T-helper 17 cell (primary cell): ENCODE measurements at regions not wholly inside any gene's neighbourhood (a gene's known extent, or its start where the extent isn't known, plus 50 kb on each side); places are given as distances from the start of the nearest gene placed in this dataset.
A peak's percentile ranks its signal among the peaks of the same experiment; 100 is the strongest.
"Not testable (repeated sequence)": the region's sequence is repeated elsewhere in the genome, so short reads cannot be mapped to it uniquely, and the experiment has no call there.

Experiments used
- ATAC-seq: fragments of 150-1000 bp; cut with Tn5 transposase; 2 replicates; pipeline ENCODE4 v1.10.0; 2021; ENCODE audit warnings: mild to moderate bottlenecking, moderate library complexity
- DNase-seq, 3 donors: peaks; one replicate each; pipeline versions ENCODE4 v3.0.0 to v3.0.0-alpha.2; 2020 to 2021
- H3K9me3 ChIP-seq: one replicate; pipeline ENCODE4 v1.7.0; 2013; ENCODE audit warnings: low read length, mild to moderate bottlenecking; ENCODE audit not compliant: control insufficient read depth, poor library complexity, severe bottlenecking
- H3K27ac Mint-ChIP-seq: one replicate; pipeline ENCODE4 v1.8.0; 2022; ENCODE audit warnings: mild to moderate bottlenecking, moderate library complexity, mixed read lengths
- H3K27me3 Mint-ChIP-seq: one replicate; pipeline ENCODE4 v1.8.0; 2022; ENCODE audit warnings: mixed read lengths
- H3K36me3 Mint-ChIP-seq: one replicate; pipeline ENCODE4 v1.8.0; 2022; ENCODE audit warnings: low read depth, mixed read lengths
- H3K4me1 Mint-ChIP-seq: one replicate; pipeline ENCODE4 v1.8.0; 2022; ENCODE audit warnings: mild to moderate bottlenecking, mixed read lengths
- H3K4me3 Mint-ChIP-seq: one replicate; pipeline ENCODE4 v1.8.0; 2022; ENCODE audit warnings: mild to moderate bottlenecking, moderate library complexity, mixed read lengths

DNA sequence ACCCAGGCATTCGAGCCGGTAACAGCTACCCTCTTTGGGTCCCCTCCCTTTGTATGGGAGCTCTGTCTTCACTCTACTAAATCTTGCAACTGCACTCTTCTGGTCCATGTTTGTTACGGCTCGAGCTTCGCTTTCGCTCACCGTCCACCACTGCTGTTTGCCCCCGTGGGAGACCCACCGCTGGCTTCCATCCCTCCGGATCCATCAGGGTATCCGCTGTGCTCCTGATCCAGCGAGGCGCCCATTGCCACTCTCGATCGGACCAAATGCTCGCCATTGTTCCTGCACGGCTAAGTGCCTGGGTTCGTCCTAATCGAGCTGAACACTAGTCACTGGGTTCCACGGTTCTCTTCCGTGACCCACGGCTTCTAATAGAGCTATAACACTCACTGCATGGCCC is 416.3 kb downstream of the TMEM121 start:
- not testable (repeated sequence) for H3K4me1 Mint-ChIP-seq, H3K4me3 Mint-ChIP-seq, H3K27ac Mint-ChIP-seq, H3K9me3 ChIP-seq, ATAC-seq, H3K36me3 Mint-ChIP-seq, DNase-seq
- H3K27me3 Mint-ChIP-seq, result peaks cover 17% of the 10 kb centered on the region

DNA sequence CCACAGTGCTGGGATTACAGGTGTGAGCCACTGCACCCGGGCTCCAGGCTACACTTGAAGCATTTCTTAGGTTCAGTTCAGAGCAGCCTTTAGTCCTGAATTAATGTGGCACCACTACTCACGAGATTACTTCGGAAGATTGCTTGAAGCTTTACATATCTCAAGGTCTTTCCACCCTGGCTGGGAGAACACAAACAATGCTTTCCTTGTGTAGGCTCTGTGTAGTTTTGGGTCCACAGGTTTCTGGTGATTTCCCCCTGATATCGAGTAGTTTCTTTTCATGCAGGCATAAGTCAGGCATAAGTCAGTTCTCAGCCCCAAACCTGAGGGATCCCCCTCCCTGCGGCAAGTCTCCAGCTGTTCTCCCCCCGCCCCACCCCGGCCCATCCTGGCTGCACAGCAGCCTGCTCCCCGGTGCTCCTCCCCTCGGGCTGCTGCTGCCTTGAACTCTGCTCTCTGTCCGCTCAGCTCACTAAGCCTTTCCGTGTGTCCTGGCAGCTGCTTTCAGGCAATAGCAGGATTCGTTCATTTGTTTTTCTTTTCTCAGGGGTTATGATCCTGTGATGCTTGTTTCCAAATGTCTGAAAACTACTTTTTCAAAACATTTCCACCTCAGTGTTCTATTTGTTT is 417.7 kb downstream of the TMEM121 start:
- peaks cover 8% of the 10 kb centered on the region for H3K4me1 Mint-ChIP-seq
- H3K36me3 Mint-ChIP-seq, result peaks cover 4% of the 10 kb centered on the region

DNA sequence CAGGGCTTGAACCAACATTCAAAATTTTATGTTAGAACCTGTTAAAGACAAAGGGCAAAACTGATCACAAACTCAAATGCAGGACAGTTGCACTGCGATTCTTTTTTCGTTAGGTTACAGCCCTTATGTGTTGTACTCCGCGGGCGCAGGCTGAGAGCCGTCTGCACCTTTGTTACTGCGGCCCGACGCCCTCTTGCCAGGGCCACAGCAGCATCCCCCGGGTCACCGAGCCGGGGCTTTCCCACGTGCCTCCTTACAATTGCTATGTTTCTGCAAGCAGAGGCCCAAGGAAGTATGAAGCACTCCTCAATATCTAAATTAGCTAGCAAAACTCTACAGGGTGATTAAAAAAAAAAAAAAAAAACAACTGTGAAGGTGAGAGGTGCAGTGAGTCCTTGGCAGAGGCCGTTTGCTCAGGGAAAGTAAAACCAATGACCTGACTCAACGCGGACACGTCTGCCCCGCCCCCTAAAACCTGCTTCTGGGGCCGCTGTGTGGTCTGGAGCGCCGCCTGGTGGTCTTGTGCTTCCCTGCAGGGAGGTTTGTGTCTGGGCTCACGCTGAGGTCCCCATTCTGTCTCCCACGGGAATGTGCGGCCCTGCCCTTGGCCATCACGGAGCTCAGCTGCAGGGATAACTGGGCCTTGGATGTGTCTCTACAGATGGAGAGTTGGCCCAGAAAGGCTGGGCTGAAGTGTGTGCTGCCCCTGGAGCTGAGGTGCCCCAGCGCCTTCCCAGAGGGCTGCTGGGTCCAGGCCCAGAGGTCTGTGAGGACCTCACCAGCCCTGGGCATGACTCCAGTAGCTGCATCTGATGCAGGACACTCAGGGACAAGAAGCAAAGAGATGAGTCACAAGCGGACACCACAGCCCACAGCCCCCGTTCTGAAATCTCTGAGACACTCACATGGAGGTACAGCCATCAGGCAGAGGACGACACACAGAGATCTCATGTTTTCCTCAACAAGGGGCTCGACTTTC is 418.5 kb downstream of the TMEM121 start:
- H3K27me3 Mint-ChIP-seq, result peaks cover 31% of the 10 kb centered on the region

More for the DNA sequence above, 417.7 kb downstream of the TMEM121 start:
- no peak overlapping the region for H3K4me3 Mint-ChIP-seq
- peaks cover 26% of the 10 kb centered on the region for H3K27me3 Mint-ChIP-seq
- ATAC-seq (no peak), DNase-seq (no peak)
- no peaks in the 10 kb centered on the region for H3K9me3 ChIP-seq
- no peak overlapping the region for H3K27ac Mint-ChIP-seq

DNA sequence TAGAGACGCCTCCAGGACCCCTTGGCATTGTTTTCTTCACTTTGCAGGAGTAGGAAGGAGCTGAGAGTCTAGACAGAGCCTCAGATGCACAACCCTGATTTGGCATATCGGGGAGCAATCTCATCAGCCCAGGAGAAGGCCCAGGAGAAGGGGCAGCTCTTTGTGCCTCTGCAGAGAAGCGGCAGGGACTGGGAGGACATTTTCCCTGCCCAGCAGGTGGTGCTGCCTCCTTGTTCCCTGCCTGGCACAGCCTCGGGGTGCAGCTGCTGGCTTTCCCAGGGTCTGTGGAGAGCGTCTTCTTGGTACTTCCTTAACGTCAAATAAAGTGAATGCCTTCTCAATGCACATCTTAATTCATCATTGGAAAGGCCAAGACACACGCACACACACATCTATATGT is 419.5 kb downstream of the TMEM121 start:
- DNase-seq (no peak), ATAC-seq (no peak)
- Mint-ChIP-seq H3K27me3 (peaks cover 33% of the 10 kb centered on the region), H3K36me3 (peaks cover 5% of the 10 kb centered on the region), H3K4me3 (no peak overlapping the region), H3K27ac (no peak overlapping the region), H3K4me1 (peaks cover 7% of the 10 kb centered on the region)
- H3K9me3 ChIP-seq, result no peaks in the 10 kb centered on the region

More for the DNA sequence above, 418.5 kb downstream of the TMEM121 start:
- peak overlapping the region; percentile 39 for H3K4me3 Mint-ChIP-seq
- H3K9me3 ChIP-seq, result no peaks in the 10 kb centered on the region
- no peak overlapping the region for H3K27ac Mint-ChIP-seq
- peaks cover 9% of the 10 kb centered on the region for H3K4me1 Mint-ChIP-seq
- ATAC-seq (peak; percentile 81), DNase-seq (peak; percentile 46 to 58 (median 55))
- H3K36me3 Mint-ChIP-seq, result peaks cover 5% of the 10 kb centered on the region

DNA sequence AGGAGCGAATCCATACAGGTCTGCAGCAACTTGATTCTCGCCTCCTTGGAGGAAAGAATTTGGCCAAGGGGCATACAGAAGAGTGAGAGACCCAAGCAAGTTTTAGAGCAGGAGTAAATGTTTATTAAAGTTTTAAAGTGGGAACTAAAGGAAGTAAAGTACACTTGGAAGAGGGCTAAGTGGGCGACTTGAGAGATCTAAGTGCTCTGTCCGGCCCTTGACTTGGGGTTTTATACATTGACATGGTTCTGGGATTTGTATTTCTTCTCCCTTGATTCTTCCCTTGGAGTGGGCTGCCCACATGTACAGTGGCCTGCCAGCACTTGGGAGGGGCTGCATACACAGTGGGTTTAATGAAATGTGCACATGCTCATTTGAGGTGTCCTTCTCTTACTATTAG is 421.2 kb downstream of the TMEM121 start:
- peaks cover 9% of the 10 kb centered on the region for H3K4me1 Mint-ChIP-seq

DNA sequence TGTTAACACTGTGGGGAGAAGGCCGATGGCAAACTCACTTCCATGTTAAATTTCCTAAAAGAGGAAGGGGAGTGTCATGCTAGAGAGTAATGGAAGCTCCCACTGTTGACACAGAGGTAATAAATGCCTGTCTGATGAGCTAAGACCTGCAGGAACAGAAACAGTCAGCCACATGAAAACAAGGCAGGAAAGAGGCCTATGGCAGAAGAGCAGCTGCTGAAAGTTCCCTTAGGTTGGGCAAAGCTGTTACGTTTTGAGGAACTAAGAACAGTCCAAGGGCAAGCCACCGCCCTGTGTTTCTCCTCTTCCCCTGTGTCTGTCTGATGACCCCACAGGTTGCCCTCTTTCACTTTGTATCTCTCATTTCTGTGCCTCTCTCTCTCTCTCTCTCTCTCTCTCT is 422.6 kb downstream of the TMEM121 start:
- H3K27me3 Mint-ChIP-seq, result peaks cover 48% of the 10 kb centered on the region
- not testable (repeated sequence) for H3K4me1 Mint-ChIP-seq, DNase-seq, H3K4me3 Mint-ChIP-seq, ATAC-seq, H3K27ac Mint-ChIP-seq, H3K36me3 Mint-ChIP-seq, H3K9me3 ChIP-seq

More for the DNA sequence above, 421.2 kb downstream of the TMEM121 start:
- H3K9me3 ChIP-seq, result no peaks in the 10 kb centered on the region
- H3K27me3 Mint-ChIP-seq, result peaks cover 38% of the 10 kb centered on the region
- H3K27ac Mint-ChIP-seq, result no peak overlapping the region
- H3K4me3 Mint-ChIP-seq, result no peak overlapping the region
- ATAC-seq (no peak), DNase-seq (no peak)
- peaks cover 5% of the 10 kb centered on the region for H3K36me3 Mint-ChIP-seq

DNA sequence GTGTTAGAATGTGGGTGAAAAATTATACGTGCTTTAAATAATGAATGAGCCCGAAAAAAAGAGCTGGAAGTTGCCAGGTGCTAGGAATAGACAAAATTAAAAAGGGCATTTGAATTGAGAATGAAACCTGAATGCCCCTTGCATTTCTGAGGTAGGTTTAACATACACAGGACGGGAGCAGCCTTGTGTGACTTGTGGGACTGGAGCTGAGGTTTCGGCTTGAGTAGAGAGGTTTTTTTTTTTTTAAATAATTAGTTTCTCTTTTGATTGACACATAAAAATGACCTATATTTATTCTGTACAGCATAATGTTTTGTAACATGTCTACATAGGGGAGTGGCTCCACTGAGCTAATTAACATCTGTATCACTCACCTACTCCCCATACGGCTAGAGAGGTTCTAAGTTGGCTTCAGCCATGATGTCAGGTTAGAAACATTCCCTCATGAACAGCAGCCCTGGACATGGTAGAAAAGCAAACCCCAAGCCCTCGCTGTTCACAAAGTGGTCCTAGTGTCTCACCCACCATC is 424.0 kb downstream of the TMEM121 start:
- not testable (repeated sequence) for ATAC-seq, H3K4me3 Mint-ChIP-seq, H3K4me1 Mint-ChIP-seq, H3K9me3 ChIP-seq, H3K36me3 Mint-ChIP-seq, H3K27ac Mint-ChIP-seq, DNase-seq
- H3K27me3 Mint-ChIP-seq, result peaks cover 41% of the 10 kb centered on the region

DNA sequence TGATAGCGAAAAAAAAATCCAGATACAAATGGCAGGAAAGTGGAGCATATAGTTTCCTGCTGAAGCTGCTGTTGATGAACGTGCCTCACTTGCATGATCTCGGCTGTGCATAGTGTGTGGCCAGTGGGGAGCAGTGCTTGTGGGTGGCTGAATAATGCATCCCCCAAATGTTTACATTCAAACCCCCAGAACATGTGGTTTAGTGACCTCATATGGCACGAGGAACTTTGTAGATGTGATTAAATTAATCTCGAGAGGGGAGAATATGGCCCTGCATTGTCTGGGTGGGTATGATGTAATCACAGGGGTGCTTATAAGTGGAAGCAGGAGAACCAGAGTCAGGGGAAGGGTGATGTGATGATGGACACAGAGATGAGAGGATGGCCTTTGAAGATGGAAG is 425.0 kb downstream of the TMEM121 start:
- Mint-ChIP-seq H3K27me3 (peaks cover 36% of the 10 kb centered on the region), H3K4me3 (no peak overlapping the region), H3K27ac (no peak overlapping the region), H3K36me3 (peaks cover 5% of the 10 kb centered on the region), H3K4me1 (peaks cover 5% of the 10 kb centered on the region)
- DNase-seq (no peak), ATAC-seq (no peak)
- H3K9me3 ChIP-seq, result no peaks in the 10 kb centered on the region

DNA sequence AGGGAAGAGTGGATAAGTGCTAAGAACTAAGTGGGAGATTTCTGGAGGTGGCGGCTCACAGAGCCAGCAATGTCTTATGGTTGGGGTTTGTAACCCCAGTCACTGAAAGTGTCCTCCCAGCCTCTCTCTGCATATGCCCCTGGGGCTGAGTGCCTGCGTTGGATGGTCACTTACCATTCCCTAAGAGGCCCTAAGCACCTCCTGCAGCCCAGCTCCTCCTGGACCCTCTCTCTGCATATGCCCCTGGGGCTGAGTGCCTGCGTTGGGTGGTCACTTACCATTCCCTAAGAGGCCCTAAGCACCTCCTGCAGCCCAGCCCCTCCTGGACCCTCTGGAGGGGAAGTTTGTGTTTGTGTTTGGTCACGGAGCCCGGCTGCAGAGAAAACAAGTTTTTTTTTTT is 425.8 kb downstream of the TMEM121 start:
- Mint-ChIP-seq H3K27me3 (peaks cover 36% of the 10 kb centered on the region), H3K4me1 (peaks cover 5% of the 10 kb centered on the region), H3K27ac (no peak overlapping the region), H3K4me3 (peak overlapping the region; percentile 37), H3K36me3 (peaks cover 5% of the 10 kb centered on the region)
- DNase-seq (no peak), ATAC-seq (no peak)
- H3K9me3 ChIP-seq, result no peaks in the 10 kb centered on the region

DNA sequence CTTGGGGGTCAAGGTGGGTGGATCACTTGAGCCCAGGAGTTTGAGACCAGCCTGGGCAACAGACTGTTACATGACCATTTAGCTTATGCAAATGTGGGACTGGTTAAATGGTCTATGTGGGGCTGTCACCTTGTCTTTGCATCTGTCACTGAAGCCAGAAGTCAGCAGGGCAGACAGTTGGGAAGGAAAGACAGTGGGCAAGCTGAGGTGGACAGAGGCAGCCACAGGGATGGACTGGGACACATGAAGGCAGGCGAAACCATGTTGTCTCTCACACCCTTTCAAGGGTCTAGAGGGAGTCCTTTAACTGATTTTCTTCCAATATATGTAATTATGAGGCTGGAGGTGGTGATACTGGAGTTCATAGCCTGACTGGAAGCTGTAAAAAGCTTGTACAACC is 426.4 kb downstream of the TMEM121 start:
- no peak for DNase-seq
- no peak for ATAC-seq
- no peaks in the 10 kb centered on the region for H3K9me3 ChIP-seq
- Mint-ChIP-seq H3K27me3 (peaks cover 36% of the 10 kb centered on the region), H3K27ac (no peak overlapping the region), H3K4me3 (no peak overlapping the region), H3K36me3 (peaks cover 5% of the 10 kb centered on the region), H3K4me1 (peaks cover 5% of the 10 kb centered on the region)

DNA sequence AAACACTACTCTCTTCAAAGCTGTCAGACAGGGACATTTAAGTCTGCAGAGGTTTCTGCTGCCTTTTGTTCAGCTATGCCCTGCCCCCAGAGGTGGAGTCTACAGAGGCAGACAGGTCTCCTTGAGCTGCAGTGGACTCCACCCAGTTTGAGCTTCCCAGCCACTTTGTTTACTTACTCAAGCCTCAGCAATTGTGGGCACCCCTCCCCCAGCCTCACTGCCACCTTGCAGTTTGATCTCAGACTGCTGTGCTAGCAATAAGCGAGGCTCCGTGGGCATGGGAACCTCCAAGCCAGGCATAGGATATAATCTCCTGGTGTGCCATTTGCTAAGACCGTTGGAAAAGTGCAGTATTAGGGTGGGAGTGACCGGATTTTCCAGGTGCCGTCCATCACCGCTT is 435.2 kb downstream of the TMEM121 start:
- H3K27me3 Mint-ChIP-seq, result peaks cover 20% of the 10 kb centered on the region
- not testable (repeated sequence) for H3K4me1 Mint-ChIP-seq, ATAC-seq, H3K9me3 ChIP-seq, H3K27ac Mint-ChIP-seq, H3K36me3 Mint-ChIP-seq, H3K4me3 Mint-ChIP-seq, DNase-seq

DNA sequence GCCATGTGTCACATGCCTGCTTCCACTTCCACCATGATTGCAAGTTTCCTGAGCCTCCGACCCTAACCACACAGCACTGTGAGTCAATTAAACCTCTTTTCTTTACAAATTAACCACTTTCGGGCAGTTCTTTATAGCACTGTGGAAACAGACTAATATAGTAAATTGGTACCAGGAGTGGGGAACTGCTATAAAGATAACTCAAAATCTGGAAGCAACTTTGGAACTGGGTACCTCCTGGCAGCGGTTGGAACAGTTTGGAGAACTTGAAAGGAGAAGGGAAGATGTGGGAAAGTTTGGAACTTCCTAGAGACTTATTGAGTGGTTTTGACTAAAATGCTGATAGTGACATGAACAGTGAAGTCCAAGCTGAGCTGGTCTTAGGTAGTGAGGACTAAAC is 436.1 kb downstream of the TMEM121 start:
- H3K27me3 Mint-ChIP-seq, result peaks cover 26% of the 10 kb centered on the region
- no peak for DNase-seq
- no peaks in the 10 kb centered on the region for H3K4me1 Mint-ChIP-seq
- H3K27ac Mint-ChIP-seq, result no peak overlapping the region
- peaks cover 2% of the 10 kb centered on the region for H3K36me3 Mint-ChIP-seq
- no peaks in the 10 kb centered on the region for H3K9me3 ChIP-seq
- ATAC-seq, result no peak
- no peak overlapping the region for H3K4me3 Mint-ChIP-seq

DNA sequence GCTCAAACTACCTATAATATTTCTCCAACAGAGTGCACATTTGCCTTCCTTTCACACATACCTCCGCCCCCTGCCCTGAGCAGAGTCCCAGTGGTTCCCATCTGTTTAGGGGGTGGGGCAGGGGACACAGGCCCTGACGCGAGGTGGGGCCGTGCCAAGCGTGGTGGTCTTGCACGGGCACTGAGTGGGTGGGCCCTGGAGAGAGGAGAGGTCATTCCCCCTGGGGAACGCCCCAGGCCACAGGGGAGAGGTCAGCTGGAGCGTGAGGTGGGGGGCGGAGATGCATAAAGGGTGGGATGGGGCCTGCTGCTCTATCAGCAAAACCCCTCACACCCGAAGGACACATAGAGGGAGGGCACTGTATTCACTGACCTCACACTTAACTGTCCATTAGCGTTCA is 441.9 kb downstream of the TMEM121 start:
- no peaks in the 10 kb centered on the region for H3K9me3 ChIP-seq
- Mint-ChIP-seq H3K36me3 (no peaks in the 10 kb centered on the region), H3K27ac (no peak overlapping the region), H3K4me3 (no peak overlapping the region), H3K4me1 (no peaks in the 10 kb centered on the region), H3K27me3 (peaks cover 66% of the 10 kb centered on the region)
- no peak for DNase-seq
- ATAC-seq, result no peak
